Chondrocyte (in vitro differentiated cells): ENCODE measurements at regions not wholly inside any gene's neighbourhood (a gene's known extent, or its start where the extent isn't known, plus 50 kb on each side); places are given as distances from the start of the nearest gene placed in this dataset.

ENCODE experiments used
- DNase-seq: peaks from one replicate; pipeline ENCODE4 v3.0.0; 2021; ENCODE audit warnings: mixed read lengths, low spot score
- H3K27ac Mint-ChIP-seq: one replicate; pipeline ENCODE4 v1.8.0; 2021; ENCODE audit warnings: mild to moderate bottlenecking, moderate library complexity, mixed read lengths; ENCODE audit not compliant: unreplicated experiment
- H3K27me3 Mint-ChIP-seq: 2 replicates; pipeline ENCODE4 v1.8.0; 2021; ENCODE audit warnings: low read depth, mixed read lengths
- H3K36me3 Mint-ChIP-seq: 2 replicates; pipeline ENCODE4 v1.8.0; 2021; ENCODE audit warnings: low read depth, mixed read lengths
- H3K4me1 Mint-ChIP-seq: 2 replicates; pipeline ENCODE4 v1.8.0; 2021; ENCODE audit warnings: low read depth, mild to moderate bottlenecking, mixed read lengths
- H3K4me3 Mint-ChIP-seq: one replicate; pipeline ENCODE4 v1.8.0; 2021; ENCODE audit warnings: mild to moderate bottlenecking, moderate library complexity, mixed read lengths; ENCODE audit not compliant: unreplicated experiment
- H3K9me3 Mint-ChIP-seq: 2 replicates; pipeline ENCODE4 v1.8.0; 2021; ENCODE audit warnings: low read depth, mixed read lengths
- CTCF ChIP-seq: fragments of 200-600 bp; sonication (generic); IDR thresholded peaks from 2 replicates; pipeline ENCODE4 v1.5.0; 2021; ENCODE audit warnings: antibody characterized with exemption, mild to moderate bottlenecking, moderate library complexity

GRCh38 chr15:79680720-79681119 is 216.1 kb downstream of the MTHFS start:
- no peaks in the 10 kb centered on the region for H3K27me3 Mint-ChIP-seq
- H3K4me3 Mint-ChIP-seq: no peak overlapping the region
- TF ChIP-seq CTCF: no peak
- H3K27ac Mint-ChIP-seq: peak overlapping the region; percentile 76
- H3K36me3 Mint-ChIP-seq: no peaks in the 10 kb centered on the region
- H3K9me3 Mint-ChIP-seq: no peaks in the 10 kb centered on the region
- DNase-seq: no peak
- peaks cover 38% of the 10 kb centered on the region for H3K4me1 Mint-ChIP-seq

DNA sequence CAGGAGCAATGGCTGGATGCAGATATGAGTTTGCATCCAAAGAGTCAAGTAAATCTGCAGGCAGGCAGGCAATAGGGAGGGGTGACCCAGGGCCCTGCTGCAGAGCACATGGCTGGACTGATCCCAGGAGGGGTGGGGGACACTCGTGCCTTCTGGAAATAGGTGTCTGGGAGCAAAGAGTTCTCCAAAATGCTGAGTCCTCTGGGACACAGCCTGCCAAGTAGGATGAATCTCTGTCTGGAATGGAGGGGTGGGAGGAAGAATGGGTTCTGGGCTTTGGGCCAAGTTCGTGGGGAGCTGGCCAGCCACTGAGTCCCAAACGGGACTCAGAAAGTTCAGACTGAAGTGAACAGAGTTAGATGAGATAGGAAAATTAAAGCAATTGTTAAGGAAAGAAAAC is 214.5 kb downstream of the MTHFS start:
- H3K27me3 Mint-ChIP-seq: no peaks in the 10 kb centered on the region
- no peak for TF ChIP-seq CTCF
- peak overlapping the region; percentile 67 for H3K27ac Mint-ChIP-seq
- no peak for DNase-seq
- peak overlapping the region; percentile 23 for H3K4me3 Mint-ChIP-seq
- no peaks in the 10 kb centered on the region for H3K36me3 Mint-ChIP-seq
- no peaks in the 10 kb centered on the region for H3K9me3 Mint-ChIP-seq
- H3K4me1 Mint-ChIP-seq: peaks cover 36% of the 10 kb centered on the region

GRCh38 chr15:79682851-79683288 is 213.9 kb downstream of the MTHFS start:
- peak overlapping the region; percentile 67 for H3K27ac Mint-ChIP-seq
- no peak for DNase-seq
- no peaks in the 10 kb centered on the region for H3K36me3 Mint-ChIP-seq
- H3K4me3 Mint-ChIP-seq: no peak overlapping the region
- TF ChIP-seq CTCF: no peak
- H3K4me1 Mint-ChIP-seq: peaks cover 36% of the 10 kb centered on the region
- no peaks in the 10 kb centered on the region for H3K9me3 Mint-ChIP-seq
- H3K27me3 Mint-ChIP-seq: no peaks in the 10 kb centered on the region

DNA sequence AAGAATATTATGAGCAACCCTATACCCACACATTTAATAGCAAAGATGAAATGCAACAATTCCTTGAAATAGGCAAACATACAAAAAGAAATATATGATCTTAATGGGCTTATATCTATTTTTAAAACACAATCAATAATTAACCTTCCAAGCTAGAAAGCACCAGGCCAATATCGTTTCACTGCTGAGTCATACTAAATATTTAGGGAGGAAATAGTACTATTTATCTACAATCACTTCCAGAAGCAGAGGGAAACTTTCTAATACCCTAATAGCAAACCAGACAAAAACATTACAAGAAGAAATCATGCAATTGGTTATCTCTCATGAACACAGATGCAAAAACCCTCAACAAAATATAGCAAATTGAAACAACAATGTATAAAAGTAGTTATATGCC is 207.8 kb downstream of the MTHFS start:
- no peak for DNase-seq
- Mint-ChIP-seq H3K4me1 (no peaks in the 10 kb centered on the region), H3K27ac (no peak overlapping the region), H3K9me3 (peaks cover 22% of the 10 kb centered on the region), H3K4me3 (no peak overlapping the region), H3K36me3 (peaks cover 5% of the 10 kb centered on the region), H3K27me3 (peaks cover 2% of the 10 kb centered on the region)
- no peak for TF ChIP-seq CTCF

- Mint-ChIP-seq H3K9me3 (no peaks in the 10 kb centered on the region), H3K27ac (no peak overlapping the region), H3K4me3 (no peak overlapping the region), H3K36me3 (no peaks in the 10 kb centered on the region), H3K27me3 (peaks cover 20% of the 10 kb centered on the region), H3K4me1 (no peaks in the 10 kb centered on the region)
- no peak for TF ChIP-seq CTCF
- no peak for DNase-seq
These were observed 195.8 kb downstream of the MTHFS start for GRCh38 chr15:79700951-79701480.
